ENCODE measurements at regions not wholly inside any gene's neighbourhood (a gene's known extent, or its start where the extent isn't known, plus 50 kb on each side); places are given as distances from the start of the nearest gene placed in this dataset.

DNA sequence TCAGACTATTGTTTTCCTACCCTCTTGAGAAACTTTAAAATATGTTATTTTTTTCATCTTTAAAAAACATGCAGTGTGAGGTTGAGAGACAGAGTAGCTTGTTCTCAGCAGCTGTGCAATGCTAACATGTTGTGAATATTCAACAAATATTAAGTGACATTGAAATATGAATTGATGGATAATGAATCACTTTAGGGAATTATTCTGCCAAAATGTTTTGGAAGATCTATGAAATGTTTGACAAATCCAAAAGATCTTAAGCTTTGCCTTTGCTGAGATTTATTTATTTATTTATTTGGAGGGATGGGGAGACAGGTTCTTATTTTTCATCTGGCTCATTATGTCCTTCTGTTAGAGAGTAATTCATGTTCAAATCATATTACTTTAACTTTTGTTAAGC, 680.1 kb upstream of the CXADR start:
- no peak for ATAC-seq (ENCODE audit: low read depth)
- POLR2A ChIA-PET, result no interaction called here
- H3K9me3 Mint-ChIP-seq, result peaks cover 4% of the 10 kb centered on the region

GRCh38 chr21:16834791-16835190, 678.1 kb upstream of the CXADR start:
- POLR2A ChIA-PET, result no interaction called here
- no peak for ATAC-seq (ENCODE audit: low read depth)
- Mint-ChIP-seq H3K9me3 (no peaks in the 10 kb centered on the region), H3K4me1 (no peaks in the 10 kb centered on the region), H3K4me3 (no peak overlapping the region), H3K27ac (no peak overlapping the region), H3K36me3 (no peaks in the 10 kb centered on the region), H3K27me3 (no peaks in the 10 kb centered on the region)
- DNase-seq, result no peak

More for the DNA sequence above, 680.1 kb upstream of the CXADR start:
- Mint-ChIP-seq H3K27me3 (no peaks in the 10 kb centered on the region), H3K27ac (no peak overlapping the region), H3K4me3 (no peak overlapping the region), H3K36me3 (no peaks in the 10 kb centered on the region), H3K4me1 (no peaks in the 10 kb centered on the region)
- no peak for DNase-seq

DNA sequence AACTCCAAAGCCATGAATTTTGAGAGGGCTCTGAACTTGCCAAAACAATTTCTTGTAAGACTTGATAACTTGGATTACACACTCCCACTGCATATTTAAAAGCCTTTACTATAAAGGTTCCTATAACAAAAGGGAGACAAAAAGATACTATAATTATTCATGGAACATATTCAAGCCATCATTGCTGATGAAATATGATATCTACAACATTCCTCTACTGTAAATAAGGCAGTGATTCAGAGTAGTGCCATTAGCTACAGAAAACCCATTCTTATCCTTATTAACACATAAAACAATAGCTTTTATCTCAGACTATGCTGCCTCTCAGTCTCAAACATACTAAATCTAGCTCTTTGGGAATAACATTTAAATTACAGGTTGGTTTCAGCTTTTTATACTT, 675.5 kb upstream of the CXADR start:
- POLR2A ChIA-PET, result no interaction called here
- Mint-ChIP-seq H3K27me3 (no peaks in the 10 kb centered on the region), H3K9me3 (no peaks in the 10 kb centered on the region), H3K27ac (no peak overlapping the region), H3K4me1 (no peaks in the 10 kb centered on the region), H3K4me3 (no peak overlapping the region), H3K36me3 (no peaks in the 10 kb centered on the region)
- ATAC-seq (ENCODE audit: low read depth), result no peak
- DNase-seq, result no peak

DNA sequence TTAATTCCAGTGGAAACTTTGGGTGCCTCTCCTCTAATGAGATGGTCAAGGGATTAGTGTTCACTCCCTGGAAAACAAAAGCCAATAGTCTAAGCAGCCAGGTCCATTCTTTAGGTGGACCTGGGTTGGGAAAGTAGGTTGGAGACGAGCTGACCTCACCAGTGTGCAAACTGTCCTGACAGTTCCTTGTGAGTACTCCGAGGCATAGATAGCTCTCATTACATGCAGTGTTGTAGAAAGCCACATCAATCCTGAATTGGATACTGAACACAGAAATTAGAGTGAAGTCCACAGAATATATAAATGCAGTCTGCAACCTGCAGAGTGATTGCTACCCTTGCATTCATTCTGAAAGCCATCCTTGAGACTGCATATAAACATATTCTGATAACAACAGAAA, 675.1 kb upstream of the CXADR start:
- POLR2A ChIA-PET, result no interaction called here
- Mint-ChIP-seq H3K4me1 (no peaks in the 10 kb centered on the region), H3K9me3 (no peaks in the 10 kb centered on the region), H3K27me3 (no peaks in the 10 kb centered on the region), H3K4me3 (no peak overlapping the region), H3K36me3 (no peaks in the 10 kb centered on the region), H3K27ac (no peak overlapping the region)
- no peak for ATAC-seq (ENCODE audit: low read depth)
- DNase-seq, result no peak

DNA sequence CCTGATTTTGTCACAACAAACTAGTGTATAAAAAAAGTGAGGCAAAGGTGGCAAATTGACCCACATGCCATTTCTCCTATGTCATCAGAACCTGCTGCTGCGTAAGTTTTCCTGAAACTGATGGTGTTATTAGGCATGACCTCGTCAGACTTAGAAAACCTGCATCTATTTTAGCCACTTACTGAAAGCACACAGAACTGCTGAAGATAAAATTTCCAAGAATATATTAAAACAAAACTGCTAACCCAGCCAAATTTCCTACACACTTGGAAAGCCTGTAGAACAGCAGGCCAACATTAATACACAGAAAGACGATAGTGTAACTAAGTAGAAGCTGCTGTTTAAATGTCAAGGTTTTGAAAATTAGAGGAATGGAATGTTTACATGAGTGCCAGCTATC, 674.5 kb upstream of the CXADR start:
- DNase-seq (no peak), ATAC-seq (ENCODE audit: low read depth) (no peak)
- Mint-ChIP-seq H3K36me3 (no peaks in the 10 kb centered on the region), H3K4me3 (no peak overlapping the region), H3K27me3 (no peaks in the 10 kb centered on the region), H3K9me3 (peaks cover 1% of the 10 kb centered on the region), H3K27ac (no peak overlapping the region), H3K4me1 (no peaks in the 10 kb centered on the region)
- POLR2A ChIA-PET, result no interaction called here

DNA sequence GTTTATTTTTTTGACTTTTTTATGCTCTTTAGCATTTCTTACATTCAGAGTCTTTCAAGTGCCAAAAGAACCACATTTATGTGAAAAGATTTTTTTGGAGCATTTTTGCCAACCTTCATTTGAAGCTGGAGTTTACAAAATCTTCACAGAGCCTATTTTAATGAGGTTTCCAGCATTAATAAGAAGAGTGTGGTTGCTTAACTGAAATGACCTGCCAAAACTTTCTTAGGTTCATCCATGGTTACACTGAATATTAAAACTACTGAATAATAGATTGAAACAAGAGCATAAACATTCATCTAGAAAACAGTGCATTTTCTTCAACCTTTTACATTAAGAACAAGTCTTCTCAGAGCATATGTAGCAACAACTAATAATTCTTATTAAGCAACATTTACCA, 672.3 kb upstream of the CXADR start:
- no peaks in the 10 kb centered on the region for H3K4me1 Mint-ChIP-seq
- peaks cover 3% of the 10 kb centered on the region for H3K9me3 Mint-ChIP-seq
- no peak overlapping the region for H3K27ac Mint-ChIP-seq
- no peaks in the 10 kb centered on the region for H3K36me3 Mint-ChIP-seq
- H3K4me3 Mint-ChIP-seq, result no peak overlapping the region
- POLR2A ChIA-PET, result no interaction called here
- H3K27me3 Mint-ChIP-seq, result no peaks in the 10 kb centered on the region
- DNase-seq (no peak), ATAC-seq (ENCODE audit: low read depth) (no peak)

DNA sequence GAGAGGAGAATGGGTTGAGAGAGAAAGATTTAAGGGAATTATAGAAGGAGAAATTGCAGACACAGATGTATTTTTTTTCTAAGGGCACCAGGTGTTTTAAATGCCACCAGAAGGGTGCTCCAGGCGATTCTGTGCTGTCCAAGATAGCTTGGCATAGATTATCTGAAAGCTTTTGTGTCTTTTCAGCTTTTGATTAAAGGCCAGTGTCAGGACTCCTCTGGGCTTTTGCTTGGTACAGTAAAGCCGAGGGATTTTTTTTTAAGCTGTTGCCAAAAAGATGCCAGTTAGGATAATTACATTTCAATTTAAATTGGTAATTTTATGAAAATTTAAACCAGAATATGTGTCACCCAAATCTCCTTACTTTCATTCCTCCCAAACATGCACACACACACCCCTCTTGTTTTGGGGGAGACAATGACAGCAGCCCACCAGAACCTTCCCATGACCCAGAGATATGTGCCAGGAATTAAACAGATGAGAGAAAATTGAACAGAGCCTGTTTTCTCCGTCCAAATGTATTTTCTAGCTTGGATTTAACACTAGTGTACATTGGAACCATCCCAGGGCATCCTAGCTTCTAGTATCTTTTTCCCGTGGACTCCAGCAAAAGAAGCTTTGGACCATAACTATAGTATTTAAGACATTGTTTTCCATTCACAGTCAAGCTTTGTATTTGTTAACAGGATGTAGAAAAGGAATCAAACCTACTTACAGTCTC, 670.7 kb upstream of the CXADR start:
- Mint-ChIP-seq H3K4me3 (no peak overlapping the region), H3K27ac (no peak overlapping the region), H3K27me3 (no peaks in the 10 kb centered on the region), H3K9me3 (peaks cover 3% of the 10 kb centered on the region), H3K4me1 (no peaks in the 10 kb centered on the region), H3K36me3 (no peaks in the 10 kb centered on the region)
- POLR2A ChIA-PET, result no interaction called here
- ATAC-seq (ENCODE audit: low read depth) (no peak), DNase-seq (no peak)

DNA sequence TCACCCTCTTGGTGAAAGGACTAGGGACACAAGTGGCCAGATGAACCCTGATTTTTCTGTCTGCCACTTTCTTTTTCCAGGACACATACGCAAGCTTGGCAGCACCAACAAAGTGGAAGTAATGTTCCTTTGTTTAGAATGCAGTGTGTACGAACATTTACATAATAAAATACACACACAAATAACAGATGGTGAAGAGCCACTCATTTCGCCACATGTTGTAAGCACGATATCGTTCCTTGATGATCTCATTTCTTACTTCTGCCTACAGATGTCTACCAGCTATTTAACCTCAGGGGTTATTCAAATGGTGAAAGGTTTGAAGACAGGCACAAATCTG, 670.2 kb upstream of the CXADR start:
- Mint-ChIP-seq H3K4me1 (no peaks in the 10 kb centered on the region), H3K36me3 (no peaks in the 10 kb centered on the region), H3K27me3 (no peaks in the 10 kb centered on the region), H3K27ac (no peak overlapping the region), H3K9me3 (peaks cover 3% of the 10 kb centered on the region), H3K4me3 (no peak overlapping the region)
- ATAC-seq (ENCODE audit: low read depth), result no peak
- POLR2A ChIA-PET, result no interaction called here
- no peak for DNase-seq

DNA sequence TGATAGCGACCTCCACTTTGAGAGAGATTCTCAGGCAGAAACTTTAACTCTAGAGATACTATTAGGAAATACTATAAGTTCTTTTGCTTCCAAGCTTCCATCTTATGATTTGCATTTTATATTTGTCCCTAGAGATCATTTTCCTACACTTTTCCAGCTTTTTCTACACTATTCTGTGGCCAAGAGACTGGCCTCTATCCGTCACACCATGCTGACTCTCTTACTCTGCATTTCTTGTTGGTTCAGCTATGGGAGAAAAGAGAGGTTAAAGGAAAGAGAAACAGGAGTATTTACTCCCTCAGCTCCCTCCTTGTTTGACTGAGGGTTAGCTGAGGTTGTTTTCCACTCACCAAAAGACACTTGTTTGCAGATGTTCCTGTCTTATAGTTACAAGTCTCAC, 665.6 kb upstream of the CXADR start:
- Mint-ChIP-seq H3K4me1 (no peaks in the 10 kb centered on the region), H3K27me3 (no peaks in the 10 kb centered on the region), H3K36me3 (no peaks in the 10 kb centered on the region), H3K4me3 (no peak overlapping the region), H3K9me3 (peaks cover 3% of the 10 kb centered on the region), H3K27ac (no peak overlapping the region)
- POLR2A ChIA-PET, result no interaction called here
- no peak for DNase-seq
- no peak for ATAC-seq (ENCODE audit: low read depth)

DNA sequence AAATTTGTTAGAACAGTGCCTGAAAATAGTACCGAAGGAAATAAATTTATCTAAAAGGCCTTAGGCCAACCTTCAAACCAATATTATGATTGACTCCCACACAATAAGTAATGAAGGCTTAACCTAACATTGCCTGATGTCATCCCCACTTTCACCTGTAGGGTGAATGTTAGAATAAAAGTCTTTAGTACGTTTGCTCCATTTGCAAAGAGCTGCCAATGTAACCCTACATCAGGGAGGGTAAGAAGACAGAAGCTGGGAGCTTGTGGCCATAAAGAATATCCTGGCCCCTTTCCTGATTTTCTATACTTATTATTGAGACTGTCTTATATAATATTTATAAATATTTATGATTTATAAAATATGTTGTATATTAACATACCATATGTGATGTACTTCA, 661.8 kb upstream of the CXADR start:
- Mint-ChIP-seq H3K27ac (no peak overlapping the region), H3K9me3 (no peaks in the 10 kb centered on the region), H3K36me3 (no peaks in the 10 kb centered on the region), H3K4me1 (no peaks in the 10 kb centered on the region), H3K4me3 (no peak overlapping the region), H3K27me3 (no peaks in the 10 kb centered on the region)
- ATAC-seq (ENCODE audit: low read depth), result no peak
- DNase-seq, result no peak
- POLR2A ChIA-PET, result no interaction called here

DNA sequence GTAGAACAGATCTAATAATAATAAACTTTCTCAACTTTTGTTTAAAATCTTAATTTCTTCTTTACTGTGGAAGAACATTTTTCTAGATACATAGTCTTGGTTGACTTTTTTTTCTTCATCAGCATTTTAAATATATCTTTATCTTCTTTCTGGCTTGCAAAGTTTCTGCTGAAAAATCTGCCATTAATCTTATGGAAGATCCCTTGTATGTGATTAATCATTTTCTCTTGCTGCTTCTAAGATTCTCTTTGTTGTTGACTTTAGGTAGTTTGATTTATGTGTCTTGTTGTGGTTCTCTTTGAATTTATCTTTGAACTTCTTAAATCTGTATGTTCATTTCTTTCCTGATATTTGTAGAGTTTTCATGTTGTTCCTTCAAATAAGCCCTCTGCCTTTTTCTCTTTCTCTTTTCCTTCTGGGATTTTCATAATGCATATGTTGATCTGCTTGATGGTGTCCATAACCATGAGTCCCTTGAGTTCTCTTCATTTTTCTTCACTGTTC, 657.6 kb upstream of the CXADR start:
- Mint-ChIP-seq H3K9me3 (peaks cover 2% of the 10 kb centered on the region), H3K27ac (no peak overlapping the region), H3K36me3 (no peaks in the 10 kb centered on the region), H3K4me1 (no peaks in the 10 kb centered on the region), H3K27me3 (no peaks in the 10 kb centered on the region), H3K4me3 (no peak overlapping the region)
- POLR2A ChIA-PET, result no interaction called here
- no peak for DNase-seq
- ATAC-seq (ENCODE audit: low read depth), result no peak

GRCh38 chr21:16863362-16863905, 649.4 kb upstream of the CXADR start:
- no peak overlapping the region for H3K4me3 Mint-ChIP-seq
- H3K27me3 Mint-ChIP-seq, result no peaks in the 10 kb centered on the region
- no peaks in the 10 kb centered on the region for H3K36me3 Mint-ChIP-seq
- no peak for ATAC-seq (ENCODE audit: low read depth)
- H3K9me3 Mint-ChIP-seq, result peaks cover 3% of the 10 kb centered on the region
- no peaks in the 10 kb centered on the region for H3K4me1 Mint-ChIP-seq
- DNase-seq, result no peak
- no peak overlapping the region for H3K27ac Mint-ChIP-seq
- POLR2A ChIA-PET, result no interaction called here

- POLR2A ChIA-PET, result no interaction called here
- H3K27ac Mint-ChIP-seq, result no peak overlapping the region
- H3K9me3 Mint-ChIP-seq, result peaks cover 1% of the 10 kb centered on the region
- H3K4me1 Mint-ChIP-seq, result no peaks in the 10 kb centered on the region
- DNase-seq (no peak), ATAC-seq (ENCODE audit: low read depth) (no peak)
- no peaks in the 10 kb centered on the region for H3K27me3 Mint-ChIP-seq
- H3K4me3 Mint-ChIP-seq, result no peak overlapping the region
- H3K36me3 Mint-ChIP-seq, result no peaks in the 10 kb centered on the region
These were observed 648.9 kb upstream of the CXADR start for GRCh38 chr21:16863908-16864307.

DNA sequence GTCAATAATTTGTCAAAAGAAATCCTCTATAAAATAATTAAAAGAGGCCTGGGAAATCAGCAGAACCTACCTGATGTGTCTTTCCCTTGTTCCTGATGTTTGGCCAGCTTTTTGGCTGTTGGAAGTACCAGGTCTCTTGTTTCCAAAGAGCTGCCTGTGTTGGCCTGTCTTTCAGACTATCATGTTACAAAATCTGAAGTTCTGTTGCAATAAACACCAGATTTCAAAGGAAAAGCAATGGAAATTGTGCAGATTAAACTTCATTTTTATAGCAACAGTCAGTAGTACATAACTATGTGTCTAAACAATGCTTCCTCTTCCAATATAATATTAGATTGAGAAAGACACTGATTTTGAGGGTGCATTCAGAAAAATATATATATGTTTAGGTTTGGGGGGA, 647.2 kb upstream of the CXADR start:
- Mint-ChIP-seq H3K27ac (no peak overlapping the region), H3K27me3 (no peaks in the 10 kb centered on the region), H3K36me3 (no peaks in the 10 kb centered on the region), H3K9me3 (peaks cover 3% of the 10 kb centered on the region), H3K4me3 (no peak overlapping the region), H3K4me1 (no peaks in the 10 kb centered on the region)
- no peak for DNase-seq
- POLR2A ChIA-PET, result no interaction called here
- no peak for ATAC-seq (ENCODE audit: low read depth)

DNA sequence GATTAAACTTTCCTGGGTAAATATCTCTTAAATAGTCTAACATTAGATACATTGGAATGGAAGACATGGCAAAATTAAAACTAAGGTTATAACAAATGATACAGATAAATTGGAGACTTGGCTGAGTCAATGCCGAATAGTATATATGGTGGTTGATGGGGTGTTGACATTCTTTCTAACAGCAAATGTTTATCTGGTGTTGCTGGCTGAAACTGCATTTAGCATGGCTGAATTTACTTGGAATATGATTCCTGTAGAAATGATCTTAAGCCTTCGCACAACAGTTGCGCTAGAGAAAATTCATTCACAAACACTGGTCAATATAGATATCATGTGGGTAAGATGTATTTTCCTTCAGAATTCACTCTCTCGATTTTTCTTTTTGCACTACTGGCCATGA, 646.0 kb upstream of the CXADR start:
- H3K36me3 Mint-ChIP-seq, result no peaks in the 10 kb centered on the region
- DNase-seq (no peak), ATAC-seq (ENCODE audit: low read depth) (no peak)
- no peaks in the 10 kb centered on the region for H3K4me1 Mint-ChIP-seq
- POLR2A ChIA-PET, result no interaction called here
- H3K27me3 Mint-ChIP-seq, result no peaks in the 10 kb centered on the region
- no peak overlapping the region for H3K27ac Mint-ChIP-seq
- H3K9me3 Mint-ChIP-seq, result peaks cover 3% of the 10 kb centered on the region
- H3K4me3 Mint-ChIP-seq, result no peak overlapping the region
